Lower lobe of right lung (tissue), 2 donors: ENCODE measurements at regions not wholly inside any gene's neighbourhood (a gene's known extent, or its start where the extent isn't known, plus 50 kb on each side); places are given as distances from the start of the nearest gene placed in this dataset.

Source experiments
- ATAC-seq, 2 donors: fragments of 200-7000 bp; cut with Tn5 transposase; one replicate each; pipeline ENCODE4 v1.9.1; 2020 to 2022; ENCODE audit warnings: mild to moderate bottlenecking in 2 of 2, moderate library complexity in 2 of 2
- DNase-seq: peaks from one replicate; pipeline ENCODE4 v3.0.0-alpha.2; 2020
- H3K27ac ChIP-seq: fragments of 200-600 bp; one replicate; pipeline ENCODE4 v1.8.0; 2022
- H3K27me3 ChIP-seq: fragments of 200-600 bp; one replicate; pipeline ENCODE4 v1.8.0; 2022; ENCODE audit warnings: low read depth
- H3K36me3 ChIP-seq: fragments of 200-600 bp; one replicate; pipeline ENCODE4 v1.8.0; 2022; ENCODE audit warnings: mild to moderate bottlenecking
- H3K4me1 ChIP-seq: fragments of 200-600 bp; one replicate; pipeline ENCODE4 v1.8.0; 2022
- H3K4me3 ChIP-seq: fragments of 200-600 bp; one replicate; pipeline ENCODE4 v1.8.0; 2022; ENCODE audit warnings: mild to moderate bottlenecking
- H3K9me3 ChIP-seq: fragments of 200-600 bp; one replicate; pipeline ENCODE4 v1.8.0; 2022
- intact Hi-C: fragments of 100-400 bp; cut with DNase I; formaldehyde crosslinking; loops from one replicate; pipeline ENCODE4 v1.11.0; 2022
- TF ChIP-seq, protein P1 (sequence below): fragments of 200-600 bp; IDR thresholded peaks from one replicate; pipeline ENCODE4 v1.8.0; 2022; ENCODE audit warnings: antibody characterized with exemption, mild to moderate bottlenecking
- donor health status: DM: no; HTN: yes; CAD: no; lungs with severe emphysema.

DNA sequence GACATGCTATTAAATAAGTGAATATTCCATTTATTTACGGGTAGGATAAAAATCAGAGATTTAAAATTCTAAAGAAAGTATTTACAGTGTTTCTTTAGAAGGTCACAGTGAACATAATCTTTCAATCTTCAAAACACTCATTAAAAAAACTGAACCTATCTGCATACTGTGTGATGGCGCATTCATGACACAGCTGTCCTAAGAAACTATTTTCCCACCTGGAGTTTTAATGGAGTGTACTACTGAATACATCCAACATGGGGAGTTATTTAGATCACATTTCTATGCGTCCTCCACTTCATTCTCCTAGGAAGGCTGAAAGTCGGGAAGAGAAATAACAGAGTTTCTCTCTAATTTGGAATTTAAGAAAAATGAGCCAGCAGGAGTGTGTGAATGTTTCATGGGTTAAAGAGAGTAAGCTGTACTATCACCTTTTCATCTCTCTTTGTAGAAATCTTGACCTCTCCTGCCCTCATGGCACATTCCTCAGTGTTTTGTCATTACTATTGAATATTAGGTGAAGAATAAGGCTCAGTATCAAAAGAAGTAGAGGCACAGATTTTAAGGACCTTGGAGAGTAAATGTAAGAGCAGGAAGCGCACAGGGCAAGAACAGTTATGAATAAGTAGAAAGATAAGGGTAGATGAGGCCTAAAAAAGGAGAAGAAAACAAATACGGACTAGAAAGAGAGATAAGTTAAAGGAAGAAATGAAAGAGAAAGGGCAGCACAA is 551.2 kb upstream of the TUSC1 start:
- no peak for ATAC-seq
- H3K4me3 ChIP-seq, result no peak overlapping the region
- TF ChIP-seq, protein P1, sequence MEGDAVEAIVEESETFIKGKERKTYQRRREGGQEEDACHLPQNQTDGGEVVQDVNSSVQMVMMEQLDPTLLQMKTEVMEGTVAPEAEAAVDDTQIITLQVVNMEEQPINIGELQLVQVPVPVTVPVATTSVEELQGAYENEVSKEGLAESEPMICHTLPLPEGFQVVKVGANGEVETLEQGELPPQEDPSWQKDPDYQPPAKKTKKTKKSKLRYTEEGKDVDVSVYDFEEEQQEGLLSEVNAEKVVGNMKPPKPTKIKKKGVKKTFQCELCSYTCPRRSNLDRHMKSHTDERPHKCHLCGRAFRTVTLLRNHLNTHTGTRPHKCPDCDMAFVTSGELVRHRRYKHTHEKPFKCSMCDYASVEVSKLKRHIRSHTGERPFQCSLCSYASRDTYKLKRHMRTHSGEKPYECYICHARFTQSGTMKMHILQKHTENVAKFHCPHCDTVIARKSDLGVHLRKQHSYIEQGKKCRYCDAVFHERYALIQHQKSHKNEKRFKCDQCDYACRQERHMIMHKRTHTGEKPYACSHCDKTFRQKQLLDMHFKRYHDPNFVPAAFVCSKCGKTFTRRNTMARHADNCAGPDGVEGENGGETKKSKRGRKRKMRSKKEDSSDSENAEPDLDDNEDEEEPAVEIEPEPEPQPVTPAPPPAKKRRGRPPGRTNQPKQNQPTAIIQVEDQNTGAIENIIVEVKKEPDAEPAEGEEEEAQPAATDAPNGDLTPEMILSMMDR, result no peak
- intact Hi-C loops, result no loop called here
- no peaks in the 10 kb centered on the region for H3K36me3 ChIP-seq
- no peaks in the 10 kb centered on the region for H3K27me3 ChIP-seq
- no peak for DNase-seq
- no peaks in the 10 kb centered on the region for H3K4me1 ChIP-seq
- no peaks in the 10 kb centered on the region for H3K9me3 ChIP-seq
- H3K27ac ChIP-seq, result no peak overlapping the region

DNA sequence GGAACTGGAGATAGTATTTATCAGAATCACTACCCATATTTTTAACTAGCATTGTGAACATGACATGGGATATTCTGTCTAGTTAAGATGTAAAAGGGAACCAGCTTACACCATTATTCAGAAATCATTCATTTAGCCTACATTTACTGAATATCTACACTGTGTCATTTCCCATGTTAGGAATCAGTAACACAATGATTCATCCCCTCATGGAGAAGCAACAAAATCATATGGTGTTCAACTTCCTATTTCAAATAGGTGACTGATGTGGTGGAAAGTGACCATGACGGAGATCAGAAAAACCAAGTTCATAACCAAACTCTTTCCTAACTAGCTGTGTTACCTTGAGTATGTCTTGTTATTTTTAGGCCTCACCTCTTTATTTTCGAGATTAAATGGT is 550.0 kb upstream of the TUSC1 start:
- no peaks in the 10 kb centered on the region for H3K4me1 ChIP-seq
- no peaks in the 10 kb centered on the region for H3K9me3 ChIP-seq
- ATAC-seq (no peak), DNase-seq (no peak)
- no peaks in the 10 kb centered on the region for H3K27me3 ChIP-seq
- TF ChIP-seq, protein P1, result no peak
- no peak overlapping the region for H3K27ac ChIP-seq
- no peak overlapping the region for H3K4me3 ChIP-seq
- H3K36me3 ChIP-seq, result no peaks in the 10 kb centered on the region
- intact Hi-C loops, result no loop called here

DNA sequence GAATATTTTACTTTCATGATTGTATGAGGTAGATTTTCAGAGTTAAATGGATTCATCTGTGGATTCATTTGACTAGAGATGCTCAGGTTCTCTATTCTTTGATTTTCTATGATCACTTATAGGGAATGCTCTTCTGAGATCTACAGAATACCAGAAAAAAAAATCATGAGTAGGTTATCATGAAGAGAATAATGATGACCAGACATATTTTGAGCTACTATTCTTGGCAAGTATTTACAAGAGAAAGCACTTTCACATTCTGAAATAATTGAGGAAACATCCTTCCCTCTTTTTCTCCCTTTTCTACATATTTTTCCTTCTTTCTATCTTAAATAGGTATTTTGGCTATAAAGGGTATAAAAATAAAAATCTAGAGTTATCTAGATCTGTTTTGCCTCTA is 543.0 kb upstream of the TUSC1 start:
- intact Hi-C loops, result no loop called here
- TF ChIP-seq, protein P1, result no peak
- Histone ChIP-seq H3K27ac (no peak overlapping the region), H3K9me3 (peaks cover 3% of the 10 kb centered on the region), H3K36me3 (no peaks in the 10 kb centered on the region), H3K27me3 (no peaks in the 10 kb centered on the region), H3K4me3 (no peak overlapping the region), H3K4me1 (no peaks in the 10 kb centered on the region)
- no peak for DNase-seq
- ATAC-seq, result no peak

DNA sequence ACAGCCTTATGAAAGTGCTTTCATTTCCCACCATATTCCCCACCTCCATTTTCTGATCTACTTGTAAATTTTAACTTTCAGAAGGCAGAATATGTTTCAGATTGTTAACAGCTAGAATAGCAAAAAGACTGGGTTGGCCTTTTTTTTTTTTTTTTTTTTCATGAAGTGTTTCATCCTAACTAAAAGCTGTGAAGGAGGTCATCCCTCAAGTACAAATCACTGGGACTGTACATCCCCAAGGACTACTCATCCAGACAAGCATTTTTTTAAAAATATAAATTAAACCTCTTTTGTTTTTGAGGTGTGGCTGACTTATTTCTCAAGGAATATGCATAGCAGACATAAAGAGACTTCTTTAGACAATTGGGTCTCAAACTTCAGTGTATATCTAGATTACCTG is 542.1 kb upstream of the TUSC1 start:
- no peak overlapping the region for H3K27ac ChIP-seq
- no peaks in the 10 kb centered on the region for H3K4me1 ChIP-seq
- intact Hi-C loops, result no loop called here
- H3K4me3 ChIP-seq, result no peak overlapping the region
- TF ChIP-seq, protein P1, result no peak
- ATAC-seq (no peak), DNase-seq (no peak)
- no peaks in the 10 kb centered on the region for H3K27me3 ChIP-seq
- no peaks in the 10 kb centered on the region for H3K36me3 ChIP-seq
- H3K9me3 ChIP-seq, result peaks cover 3% of the 10 kb centered on the region

DNA sequence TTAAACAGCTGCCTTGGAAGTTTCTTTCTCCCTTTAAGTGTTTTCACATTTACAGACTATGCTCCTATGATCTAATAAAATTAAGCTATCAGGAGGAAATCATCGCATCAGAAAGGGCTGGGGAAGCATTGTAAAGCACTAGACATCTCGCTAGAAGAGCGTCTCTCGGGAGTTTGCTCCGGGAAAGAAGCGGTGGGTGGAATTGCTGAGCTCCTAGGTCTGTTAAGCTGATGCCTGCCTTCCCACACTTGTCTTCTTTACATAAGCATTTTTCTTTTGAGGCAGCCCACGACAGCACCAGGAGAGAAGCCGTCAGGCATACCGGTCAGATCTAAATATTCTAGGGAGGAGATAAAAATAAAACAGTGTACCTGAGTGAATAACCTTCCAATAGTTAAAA is 541.7 kb upstream of the TUSC1 start:
- Histone ChIP-seq H3K27ac (no peak overlapping the region), H3K27me3 (no peaks in the 10 kb centered on the region), H3K9me3 (peaks cover 3% of the 10 kb centered on the region), H3K4me1 (no peaks in the 10 kb centered on the region), H3K36me3 (no peaks in the 10 kb centered on the region), H3K4me3 (no peak overlapping the region)
- no peak for ATAC-seq
- DNase-seq, result no peak
- intact Hi-C loops, result no loop called here
- TF ChIP-seq, protein P1, result no peak
